ENCODE measurements at regions not wholly inside any gene's neighbourhood (a gene's known extent, or its start where the extent isn't known, plus 50 kb on each side); places are given as distances from the start of the nearest gene placed in this dataset.

DNA sequence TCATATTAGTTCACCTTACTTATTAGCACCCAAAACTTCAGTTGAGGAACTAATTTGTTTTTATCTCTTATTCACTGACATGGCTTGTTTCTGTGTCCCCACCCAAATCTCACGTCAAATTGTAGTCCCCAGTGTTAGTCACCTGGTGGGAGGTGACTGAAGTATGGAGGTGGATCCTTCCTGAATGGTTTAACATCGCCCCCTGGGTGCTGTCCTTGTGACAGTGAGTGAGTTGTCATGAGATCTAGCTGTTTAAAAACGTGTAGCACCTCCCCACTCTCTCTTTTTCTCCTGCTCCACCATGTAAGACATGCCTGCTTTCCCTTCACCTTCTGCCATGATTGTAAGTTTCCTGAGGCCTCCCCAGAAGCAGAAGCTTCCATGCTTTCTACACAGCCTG is 75.0 kb upstream of the HECTD2 start:
- DNase-seq (ENCODE audit: low read depth): no peak

DNA sequence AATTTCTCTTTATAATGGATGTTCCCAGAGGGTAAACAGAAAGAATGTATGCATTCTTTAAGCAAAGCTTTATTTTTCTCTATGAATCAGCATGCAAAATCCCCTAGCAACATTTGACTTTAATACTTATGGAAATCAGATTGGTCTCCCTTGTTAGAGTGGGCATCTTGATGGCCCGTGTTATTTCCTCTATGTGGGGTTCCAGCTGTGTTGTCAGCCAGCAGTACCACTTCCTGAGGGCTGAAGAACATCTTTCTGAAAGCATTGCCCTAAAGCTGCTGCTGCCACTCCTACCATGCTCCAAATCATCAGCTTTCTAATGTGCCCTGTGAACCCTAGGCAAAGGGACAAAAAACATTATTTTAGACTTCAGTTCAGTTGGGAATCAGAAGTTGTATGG is 70.4 kb upstream of the HECTD2 start:
- no peak overlapping the region for H3K4me3 ChIP-seq (ENCODE audit: low read depth, low read length)
- no peak for DNase-seq (ENCODE audit: low read depth)

More for the DNA sequence above, 75.0 kb upstream of the HECTD2 start:
- H3K4me3 ChIP-seq (ENCODE audit: low read depth, low read length): no peak overlapping the region

DNA sequence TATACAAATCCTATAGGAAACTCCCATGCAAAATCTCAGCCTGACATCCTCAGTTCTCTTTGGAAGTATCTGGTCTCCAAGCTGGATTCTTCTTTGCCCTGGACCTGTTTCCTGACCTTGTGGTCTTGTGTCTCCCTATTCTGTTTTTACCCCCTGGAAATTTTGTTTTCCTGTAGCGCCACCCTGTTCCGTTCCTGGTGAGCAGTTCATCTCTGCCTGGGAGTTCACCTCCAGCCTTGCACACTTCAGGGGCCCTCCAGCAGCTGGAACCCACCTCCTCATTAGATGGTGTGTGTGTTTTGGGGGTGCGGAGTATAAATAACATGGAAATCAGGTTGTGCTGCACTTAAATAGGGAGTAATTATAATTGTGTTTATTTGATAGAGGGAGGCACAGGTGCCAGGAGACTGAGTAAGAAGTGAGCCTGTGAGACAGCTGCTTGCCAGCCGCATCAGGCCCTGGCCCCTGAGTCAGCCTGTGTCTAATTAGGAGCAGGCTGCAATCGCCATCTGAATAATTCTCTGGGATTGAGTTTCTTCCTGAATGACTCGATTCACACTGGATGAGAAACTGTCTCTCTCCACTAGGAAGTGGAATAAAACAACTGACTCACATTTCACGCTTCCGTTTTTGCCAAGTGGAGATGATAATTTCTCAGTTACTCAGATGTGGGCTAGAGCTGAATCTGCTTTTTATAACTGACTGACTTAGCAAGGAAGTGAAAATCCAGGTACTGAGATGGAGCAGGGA is 69.4 kb upstream of the HECTD2 start:
- DNase-seq (ENCODE audit: low read depth): peak; percentile 83

DNA sequence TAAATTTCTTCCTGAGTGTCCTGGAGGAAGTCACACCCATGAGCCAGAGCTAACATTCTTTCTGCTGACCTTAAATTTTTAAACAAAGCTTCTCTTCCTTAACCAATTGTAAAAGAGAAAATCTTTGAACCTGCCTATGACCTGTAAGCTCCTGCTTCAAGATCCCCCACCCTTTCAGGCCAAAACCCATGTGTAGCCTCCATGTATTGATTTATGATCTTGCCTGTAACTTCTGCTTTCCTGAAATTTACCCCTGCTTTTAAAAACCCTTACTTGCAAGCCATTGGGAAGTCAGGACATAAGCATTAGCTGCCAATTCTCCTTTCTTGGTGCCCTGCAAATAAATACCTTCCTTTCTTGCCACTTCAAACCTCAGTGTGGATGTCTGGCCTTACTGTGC is 68.5 kb upstream of the HECTD2 start:
- no peak for DNase-seq (ENCODE audit: low read depth)
- no peak overlapping the region for H3K4me3 ChIP-seq (ENCODE audit: low read depth, low read length)

More for the DNA sequence above, 69.4 kb upstream of the HECTD2 start:
- H3K4me3 ChIP-seq (ENCODE audit: low read depth, low read length): no peak overlapping the region

DNA sequence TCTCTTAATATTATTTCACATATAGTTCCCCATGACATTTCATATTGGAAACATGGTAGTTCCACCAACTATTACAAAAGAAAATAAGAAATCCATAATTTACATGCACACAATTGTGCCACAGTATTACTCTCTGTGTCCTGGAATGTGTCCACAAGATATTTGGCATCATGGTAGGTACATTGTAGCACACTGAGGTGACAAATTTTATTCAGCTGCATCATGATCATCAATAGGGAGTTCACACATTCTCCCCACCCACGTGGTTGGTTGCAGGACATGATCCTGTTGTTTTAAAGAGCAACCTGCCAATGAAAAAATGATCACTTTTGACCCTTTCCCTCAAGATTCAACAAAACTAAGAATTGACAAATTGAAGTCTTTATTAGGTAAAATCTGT is 67.1 kb upstream of the HECTD2 start:
- no peak for DNase-seq (ENCODE audit: low read depth)
- H3K4me3 ChIP-seq (ENCODE audit: low read depth, low read length): no peak overlapping the region

DNA sequence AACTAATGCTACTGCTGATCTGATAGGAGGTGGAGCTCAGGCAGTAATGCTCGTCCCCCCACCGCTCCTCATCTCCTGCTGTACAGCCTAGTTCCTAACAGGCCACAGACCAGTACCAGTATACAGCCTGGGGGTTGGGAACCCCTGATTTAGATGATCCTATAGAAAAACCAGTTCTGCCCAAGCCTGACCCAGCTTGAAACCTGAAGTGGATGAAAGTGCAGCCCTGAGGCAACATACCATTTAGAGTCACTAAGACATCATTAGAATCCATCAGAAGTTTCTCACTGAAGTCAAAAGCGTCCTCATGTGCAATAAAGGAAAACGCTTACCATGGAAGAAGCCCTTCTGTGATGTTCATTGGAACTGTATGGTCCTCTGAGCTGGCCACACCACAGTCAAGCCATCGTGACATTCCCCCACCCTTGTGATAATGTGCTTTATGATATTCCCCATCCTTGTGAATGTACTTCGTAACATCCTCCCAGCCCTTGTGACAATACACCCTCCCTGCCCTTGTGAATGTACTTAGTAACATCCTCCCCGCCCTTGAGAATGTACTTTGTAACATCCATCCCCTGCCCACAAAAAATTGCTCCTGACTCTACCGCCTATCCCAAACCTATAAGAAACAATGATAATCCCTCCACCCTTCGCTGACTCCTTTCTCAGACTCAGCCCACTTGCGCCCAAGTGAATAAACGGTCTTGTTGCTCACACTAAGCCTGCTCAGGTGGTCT is 65.9 kb upstream of the HECTD2 start:
- H3K4me3 ChIP-seq (ENCODE audit: low read depth, low read length): no peak overlapping the region
- DNase-seq (ENCODE audit: low read depth): no peak

DNA sequence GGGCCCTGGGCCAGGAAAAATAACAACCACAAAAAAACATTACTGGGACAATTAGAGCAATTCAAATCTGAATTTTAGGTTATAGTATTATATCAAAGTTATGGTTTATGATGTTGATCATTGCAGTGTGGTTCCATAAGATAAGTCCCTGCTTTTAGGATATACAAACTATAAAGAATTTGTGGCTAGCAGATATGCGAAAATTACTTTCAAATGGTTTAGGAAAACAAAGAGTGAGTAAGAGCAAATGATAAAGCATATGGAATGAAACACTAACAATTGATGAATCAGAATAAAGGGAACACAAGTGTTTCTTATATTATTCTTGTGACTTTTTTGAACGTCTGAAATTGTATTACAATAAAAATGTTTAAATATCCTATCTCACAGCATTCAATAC is 64.4 kb upstream of the HECTD2 start:
- no peak overlapping the region for H3K4me3 ChIP-seq (ENCODE audit: low read depth, low read length)
- DNase-seq (ENCODE audit: low read depth): no peak

DNA sequence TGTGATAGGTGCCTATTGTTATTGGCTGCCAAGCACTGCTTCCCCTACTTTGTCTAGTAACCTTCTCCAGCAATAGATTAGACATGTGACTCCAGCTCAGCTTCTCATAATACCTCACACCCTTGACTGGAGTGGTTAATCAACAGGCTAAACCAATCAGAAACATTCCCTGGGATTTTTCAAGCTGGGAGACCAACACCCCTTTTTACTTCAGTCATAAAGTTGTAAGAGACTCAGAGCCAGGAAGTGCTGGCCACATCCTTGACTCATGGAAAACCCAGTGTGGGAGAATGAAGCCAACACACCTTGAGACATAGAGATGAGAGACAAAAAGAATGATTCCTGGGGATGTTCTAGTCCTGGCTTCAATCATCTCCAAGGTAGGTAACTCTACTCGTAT is 62.6 kb upstream of the HECTD2 start:
- H3K4me3 ChIP-seq (ENCODE audit: low read depth, low read length): no peak overlapping the region
- no peak for DNase-seq (ENCODE audit: low read depth)

DNA sequence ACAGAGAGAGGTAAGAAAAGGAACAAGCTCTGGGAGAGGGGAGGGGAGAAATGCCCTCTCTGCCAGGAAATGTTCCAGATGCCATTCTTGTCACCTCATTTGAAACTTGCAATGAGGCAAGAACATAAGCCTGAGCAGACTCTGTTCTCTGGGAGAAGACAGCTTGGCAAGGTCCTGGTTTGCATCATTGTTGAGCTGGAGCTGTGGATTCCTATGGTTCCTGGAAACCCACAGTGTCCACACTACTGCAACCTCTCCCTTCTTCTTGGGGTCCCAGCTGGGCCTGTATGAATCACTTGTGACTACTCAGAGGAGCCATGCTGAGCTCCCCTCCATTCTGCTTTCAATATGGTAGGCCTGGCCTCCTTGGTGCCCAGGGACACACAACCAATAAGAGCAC is 60.8 kb upstream of the HECTD2 start:
- peak; percentile 98 for DNase-seq (ENCODE audit: low read depth)
- no peak overlapping the region for H3K4me3 ChIP-seq (ENCODE audit: low read depth, low read length)

DNA sequence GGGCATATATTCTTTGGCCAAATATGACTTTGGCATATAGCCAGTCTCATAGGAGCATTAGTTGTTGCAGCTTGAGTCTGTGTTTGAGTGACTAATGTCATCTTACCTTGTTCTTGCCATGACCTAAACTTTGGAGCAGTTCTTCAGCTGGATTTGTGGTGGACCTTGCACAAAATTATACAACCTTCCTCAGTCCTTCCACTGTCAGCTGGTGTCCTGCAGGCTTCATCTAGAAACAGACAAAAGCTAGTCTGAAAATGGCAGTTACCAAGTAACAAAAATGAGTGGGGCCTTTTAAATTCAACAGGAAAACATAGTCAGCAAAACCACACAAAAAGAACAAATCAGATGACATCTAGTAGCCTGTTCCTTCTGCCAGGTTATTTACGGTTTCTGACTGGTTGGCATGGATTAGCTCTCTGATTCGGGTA is 59.5 kb upstream of the HECTD2 start:
- no peak for DNase-seq (ENCODE audit: low read depth)

DNA sequence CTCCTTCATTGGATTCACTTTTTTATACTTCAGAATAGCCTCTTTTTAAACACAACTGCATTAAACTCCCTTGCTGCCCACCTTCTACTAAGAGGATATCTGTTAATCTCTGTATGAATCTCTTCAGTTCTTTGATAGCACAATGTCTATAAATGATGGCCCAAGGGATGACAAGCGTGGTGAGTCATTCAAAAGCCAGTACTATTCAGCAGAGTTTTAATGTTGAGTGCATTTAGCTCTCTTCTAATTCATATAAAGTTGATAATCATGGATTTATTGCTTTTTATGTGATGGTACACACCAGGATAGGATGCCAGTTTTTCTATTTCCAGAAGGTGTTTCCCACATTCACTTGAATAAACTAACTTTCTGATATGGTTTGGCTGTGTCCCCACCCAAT is 57.4 kb upstream of the HECTD2 start:
- H3K4me3 ChIP-seq (ENCODE audit: low read depth, low read length): no peak overlapping the region
- DNase-seq (ENCODE audit: low read depth): no peak

More for the DNA sequence above, 59.5 kb upstream of the HECTD2 start:
- H3K4me3 ChIP-seq (ENCODE audit: low read depth, low read length): no peak overlapping the region

DNA sequence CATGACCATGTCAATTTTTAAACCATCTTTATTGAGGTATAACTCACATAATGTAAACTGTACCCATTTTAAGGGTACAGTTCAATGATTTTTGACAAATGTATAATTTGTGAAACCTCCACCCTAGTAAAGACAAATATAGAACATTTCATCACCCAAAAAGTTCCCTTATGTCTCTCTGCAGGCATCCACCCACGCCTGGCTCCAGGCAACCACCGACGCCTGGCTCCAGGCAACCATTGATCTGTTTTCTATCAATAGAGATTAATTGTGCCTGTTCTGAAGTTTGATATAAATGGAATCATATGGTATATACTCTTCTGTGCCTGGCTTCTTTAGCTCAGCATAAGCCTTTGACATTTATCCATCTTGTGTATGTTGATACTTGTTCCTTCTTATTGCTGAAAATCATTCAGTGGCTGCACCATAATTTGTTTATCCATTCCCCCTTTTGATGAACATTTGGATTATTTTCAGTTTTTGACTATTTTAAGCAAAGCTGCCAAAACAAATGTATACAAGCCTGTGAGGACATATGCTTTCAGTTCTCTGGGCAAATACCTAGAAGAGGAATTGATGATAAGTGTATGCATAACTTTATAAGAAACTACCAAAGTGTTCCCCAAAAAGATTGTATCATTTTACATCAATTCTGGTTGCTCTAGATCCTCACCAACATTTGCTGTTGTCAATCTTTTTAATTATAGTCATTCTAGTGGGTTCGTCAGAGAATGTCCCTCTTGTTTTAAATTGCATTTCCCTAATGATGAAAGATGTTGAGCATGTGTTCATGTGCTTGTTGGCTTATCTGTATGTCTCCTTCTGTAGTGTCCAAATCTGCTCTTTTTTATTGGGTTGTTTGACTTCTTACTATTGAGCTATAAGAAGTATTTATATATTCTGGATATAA is 55.7 kb upstream of the HECTD2 start:
- DNase-seq (ENCODE audit: low read depth): no peak
- no peak overlapping the region for H3K4me3 ChIP-seq (ENCODE audit: low read depth, low read length)

DNA sequence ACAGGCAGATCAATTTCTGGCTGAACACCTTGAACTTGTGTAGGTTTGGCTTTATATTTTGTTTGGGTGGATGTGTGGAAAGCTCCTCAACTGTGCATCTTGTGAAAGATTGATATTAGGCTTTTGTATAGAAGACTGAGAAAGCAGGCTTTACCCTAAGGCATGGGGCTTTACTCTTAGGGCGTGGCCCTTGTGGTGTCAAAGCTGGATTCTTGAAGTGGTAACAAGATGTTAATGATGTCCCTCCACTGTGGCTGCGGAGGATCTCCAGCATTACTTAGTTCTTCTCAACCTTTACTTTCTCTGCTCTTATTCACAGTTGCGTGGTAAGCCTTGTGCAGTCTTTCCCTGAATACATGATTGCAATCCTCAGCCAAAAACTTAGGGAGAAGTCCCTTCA is 54.1 kb upstream of the HECTD2 start:
- DNase-seq (ENCODE audit: low read depth): no peak
- no peak overlapping the region for H3K4me3 ChIP-seq (ENCODE audit: low read depth, low read length)

DNA sequence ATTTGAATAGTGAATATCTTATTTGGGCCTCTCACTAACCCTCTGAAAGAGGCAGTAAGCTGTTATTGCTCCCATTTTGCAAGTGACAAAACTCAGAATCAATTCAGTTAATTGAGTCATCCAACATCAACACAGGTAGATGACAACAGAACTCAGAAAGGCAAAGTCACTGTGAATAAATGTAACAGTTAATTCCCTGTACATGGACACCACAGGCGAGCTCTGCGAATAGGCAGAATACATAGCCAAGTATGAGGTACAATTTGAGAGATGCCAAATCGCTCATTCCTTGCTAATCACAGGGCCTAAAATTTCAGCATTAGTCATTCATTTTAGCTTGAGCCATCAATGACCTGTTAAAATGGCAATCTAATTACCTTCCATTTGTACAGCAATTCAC is 52.6 kb upstream of the HECTD2 start:
- no peak for DNase-seq (ENCODE audit: low read depth)
- H3K4me3 ChIP-seq (ENCODE audit: low read depth, low read length): no peak overlapping the region

Data from skeletal muscle cell (primary cell).